ENCODE measurements at regions not wholly inside any gene's neighbourhood (a gene's known extent, or its start where the extent isn't known, plus 50 kb on each side); places are given as distances from the start of the nearest gene placed in this dataset.

DNA sequence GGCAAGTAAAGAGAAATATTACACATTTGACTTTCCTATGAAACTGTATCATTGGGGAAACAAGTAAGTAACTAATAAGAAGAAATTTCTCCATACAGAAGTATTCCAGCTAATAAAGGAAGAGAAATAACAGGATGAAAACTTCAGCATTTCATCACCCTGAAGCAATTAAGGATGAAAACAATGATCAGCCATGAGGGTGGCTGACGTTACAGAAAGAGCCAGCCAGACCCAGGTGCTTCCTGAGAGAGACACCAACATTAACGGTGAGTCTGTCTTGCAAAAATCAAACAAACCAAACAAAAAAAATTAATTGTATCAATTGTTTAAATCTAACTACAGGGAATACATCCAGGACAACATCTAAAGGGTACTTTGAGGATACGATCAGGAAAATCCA, 190.0 kb downstream of the ARRDC4 start:
- intact Hi-C loops (cut with micrococcal nuclease) = no loop called here
- H3K4me1 ChIP-seq (ENCODE audit: control insufficient read depth, insufficient read depth, low read length) = no peaks in the 10 kb centered on the region
- DNase-seq = no peak
- no peaks in the 10 kb centered on the region for H3K36me3 ChIP-seq (ENCODE audit: control insufficient read depth, insufficient read depth, low read length)
- 18% methylated on average over 3 of the region's 3 CpGs for WGBS (ENCODE audit: insufficient coverage)
- no peaks in the 10 kb centered on the region for H3K9me3 ChIP-seq (ENCODE audit: control insufficient read depth, insufficient read depth, low read length)
- Mint-ChIP-seq H3K27ac (no peak overlapping the region), H3K4me3 (no peak overlapping the region), H3K9me3 (no peaks in the 10 kb centered on the region), H3K4me1 (peaks cover 4 to 6% of the 10 kb centered on the region in 2 donors), H3K27me3 (ENCODE audit: low read depth in 2 of 2) (peaks cover 36 to 43% of the 10 kb centered on the region in 2 donors), H3K36me3 (no peaks in the 10 kb centered on the region)
- H3K27me3 ChIP-seq (ENCODE audit: control insufficient read depth, insufficient read depth, low read length) = no peaks in the 10 kb centered on the region
- no peak for ATAC-seq
- H3K27ac ChIP-seq (ENCODE audit: low read length) = no peak overlapping the region
- H3K4me3 ChIP-seq (ENCODE audit: low read length) = no peak overlapping the region
- TF ChIP-seq, protein P1, sequence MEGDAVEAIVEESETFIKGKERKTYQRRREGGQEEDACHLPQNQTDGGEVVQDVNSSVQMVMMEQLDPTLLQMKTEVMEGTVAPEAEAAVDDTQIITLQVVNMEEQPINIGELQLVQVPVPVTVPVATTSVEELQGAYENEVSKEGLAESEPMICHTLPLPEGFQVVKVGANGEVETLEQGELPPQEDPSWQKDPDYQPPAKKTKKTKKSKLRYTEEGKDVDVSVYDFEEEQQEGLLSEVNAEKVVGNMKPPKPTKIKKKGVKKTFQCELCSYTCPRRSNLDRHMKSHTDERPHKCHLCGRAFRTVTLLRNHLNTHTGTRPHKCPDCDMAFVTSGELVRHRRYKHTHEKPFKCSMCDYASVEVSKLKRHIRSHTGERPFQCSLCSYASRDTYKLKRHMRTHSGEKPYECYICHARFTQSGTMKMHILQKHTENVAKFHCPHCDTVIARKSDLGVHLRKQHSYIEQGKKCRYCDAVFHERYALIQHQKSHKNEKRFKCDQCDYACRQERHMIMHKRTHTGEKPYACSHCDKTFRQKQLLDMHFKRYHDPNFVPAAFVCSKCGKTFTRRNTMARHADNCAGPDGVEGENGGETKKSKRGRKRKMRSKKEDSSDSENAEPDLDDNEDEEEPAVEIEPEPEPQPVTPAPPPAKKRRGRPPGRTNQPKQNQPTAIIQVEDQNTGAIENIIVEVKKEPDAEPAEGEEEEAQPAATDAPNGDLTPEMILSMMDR (IDR thresholded peaks at IDR 0.05) = no peak

DNA sequence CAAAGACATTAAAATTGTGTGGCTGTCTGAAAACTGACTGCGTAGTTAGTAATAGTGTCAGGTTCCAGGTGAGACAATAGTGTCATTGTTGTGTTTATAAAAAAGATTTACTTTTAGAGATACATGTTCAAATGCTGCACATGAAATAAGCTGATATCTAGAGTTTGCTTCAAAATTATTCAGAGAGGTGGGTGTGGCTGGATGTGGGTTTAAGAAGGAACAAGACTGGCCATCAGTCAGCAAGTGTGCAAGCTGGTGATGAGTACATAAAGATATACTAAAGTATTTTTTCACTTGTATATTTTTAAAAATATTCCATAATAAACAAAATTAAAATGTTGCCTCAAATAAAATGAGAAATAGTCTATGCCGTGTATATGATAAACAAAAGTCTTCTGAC, 190.6 kb downstream of the ARRDC4 start:
- peaks cover 36 to 48% of the 10 kb centered on the region in 2 donors for H3K27me3 Mint-ChIP-seq (ENCODE audit: low read depth in 2 of 2)
- H3K4me1 Mint-ChIP-seq = peaks cover 4 to 6% of the 10 kb centered on the region in 2 donors
- Histone ChIP-seq H3K4me1 (ENCODE audit: control insufficient read depth, insufficient read depth, low read length) (no peaks in the 10 kb centered on the region), H3K4me3 (ENCODE audit: low read length) (no peak overlapping the region), H3K27ac (ENCODE audit: low read length) (no peak overlapping the region), H3K36me3 (ENCODE audit: control insufficient read depth, insufficient read depth, low read length) (no peaks in the 10 kb centered on the region), H3K27me3 (ENCODE audit: control insufficient read depth, insufficient read depth, low read length) (no peaks in the 10 kb centered on the region), H3K9me3 (ENCODE audit: control insufficient read depth, insufficient read depth, low read length) (no peaks in the 10 kb centered on the region)
- no peaks in the 10 kb centered on the region for H3K9me3 Mint-ChIP-seq
- intact Hi-C loops (cut with micrococcal nuclease) = no loop called here
- WGBS (ENCODE audit: insufficient coverage) = 83% methylated on average over 1 of the region's 2 CpGs
- H3K27ac Mint-ChIP-seq = no peak overlapping the region
- TF ChIP-seq, protein P1 (IDR thresholded peaks at IDR 0.05) = no peak
- no peak for ATAC-seq
- H3K4me3 Mint-ChIP-seq = no peak overlapping the region
- no peak for DNase-seq
- H3K36me3 Mint-ChIP-seq = no peaks in the 10 kb centered on the region

DNA sequence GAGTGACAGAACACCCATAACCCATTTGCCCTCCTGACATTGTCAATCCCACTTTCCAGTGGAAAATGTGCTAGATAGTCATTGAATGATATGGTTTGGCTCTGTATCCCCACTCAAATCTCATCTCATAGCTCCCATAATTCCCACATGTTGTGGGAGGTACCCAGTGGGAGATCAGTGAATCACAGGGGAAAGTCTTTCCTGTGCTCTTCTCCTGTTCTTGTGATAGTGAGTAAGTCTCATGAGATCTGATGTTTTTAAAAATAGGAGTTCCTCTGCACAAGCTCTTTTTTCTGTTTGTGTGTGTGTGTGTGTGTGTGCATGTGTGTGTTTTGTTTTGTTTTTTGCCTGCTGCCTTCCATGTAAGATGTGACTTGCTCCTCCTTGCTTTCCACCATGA, 191.7 kb downstream of the ARRDC4 start:
- ATAC-seq (no peak), DNase-seq (no peak)
- Mint-ChIP-seq H3K9me3 (no peaks in the 10 kb centered on the region), H3K27ac (no peak overlapping the region), H3K36me3 (no peaks in the 10 kb centered on the region), H3K4me3 (no peak overlapping the region), H3K4me1 (peaks cover 4 to 6% of the 10 kb centered on the region in 2 donors), H3K27me3 (ENCODE audit: low read depth in 2 of 2) (peaks cover 33 to 43% of the 10 kb centered on the region in 2 donors)
- no peaks in the 10 kb centered on the region for H3K9me3 ChIP-seq (ENCODE audit: control insufficient read depth, insufficient read depth, low read length)
- no peak overlapping the region for H3K4me3 ChIP-seq (ENCODE audit: low read length)
- no peaks in the 10 kb centered on the region for H3K4me1 ChIP-seq (ENCODE audit: control insufficient read depth, insufficient read depth, low read length)
- TF ChIP-seq, protein P1 (IDR thresholded peaks at IDR 0.05) = no peak
- intact Hi-C loops (cut with micrococcal nuclease) = no loop called here
- no peaks in the 10 kb centered on the region for H3K36me3 ChIP-seq (ENCODE audit: control insufficient read depth, insufficient read depth, low read length)
- no peaks in the 10 kb centered on the region for H3K27me3 ChIP-seq (ENCODE audit: control insufficient read depth, insufficient read depth, low read length)
- no peak overlapping the region for H3K27ac ChIP-seq (ENCODE audit: low read length)

DNA sequence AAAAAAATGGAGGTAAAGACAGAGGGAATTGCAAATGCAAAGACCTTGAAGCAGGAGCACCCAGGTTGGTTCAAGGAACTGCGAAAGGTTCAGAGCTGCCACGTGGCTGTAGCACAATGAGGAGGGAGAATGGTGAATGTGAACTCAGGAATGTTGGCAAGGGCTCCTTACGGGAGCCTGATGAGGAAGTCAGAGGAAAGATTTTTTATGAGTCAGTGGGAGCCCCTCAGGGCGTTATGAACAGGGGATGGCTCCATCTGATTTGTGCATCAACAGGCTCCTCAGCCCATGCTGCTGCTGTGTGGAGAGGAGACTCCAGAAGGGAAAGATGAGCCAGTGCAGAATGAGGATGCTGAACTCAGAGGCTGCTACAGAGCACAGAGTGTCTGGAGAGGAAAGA, 194.4 kb downstream of the ARRDC4 start:
- H3K9me3 Mint-ChIP-seq = no peaks in the 10 kb centered on the region
- H3K4me3 Mint-ChIP-seq = no peak overlapping the region
- Histone ChIP-seq H3K27me3 (ENCODE audit: control insufficient read depth, insufficient read depth, low read length) (no peaks in the 10 kb centered on the region), H3K27ac (ENCODE audit: low read length) (no peak overlapping the region), H3K9me3 (ENCODE audit: control insufficient read depth, insufficient read depth, low read length) (no peaks in the 10 kb centered on the region), H3K4me3 (ENCODE audit: low read length) (no peak overlapping the region), H3K4me1 (ENCODE audit: control insufficient read depth, insufficient read depth, low read length) (peaks cover 5% of the 10 kb centered on the region), H3K36me3 (ENCODE audit: control insufficient read depth, insufficient read depth, low read length) (no peaks in the 10 kb centered on the region)
- ATAC-seq (no peak), DNase-seq (no peak)
- no peak overlapping the region for H3K27ac Mint-ChIP-seq
- H3K27me3 Mint-ChIP-seq (ENCODE audit: low read depth in 2 of 2) = peaks cover 21 to 35% of the 10 kb centered on the region in 2 donors
- intact Hi-C loops (cut with micrococcal nuclease) = no loop called here
- WGBS (ENCODE audit: insufficient coverage) = 84% methylated on average over 4 of the region's 4 CpGs
- TF ChIP-seq, protein P1 (IDR thresholded peaks at IDR 0.05) = no peak
- H3K4me1 Mint-ChIP-seq = peaks cover 18 to 26% of the 10 kb centered on the region in 2 donors
- H3K36me3 Mint-ChIP-seq = no peaks in the 10 kb centered on the region

Data from natural killer cell (primary cell).